ENCODE measurements at regions not wholly inside any gene's neighbourhood (a gene's known extent, or its start where the extent isn't known, plus 50 kb on each side); places are given as distances from the start of the nearest gene placed in this dataset.

DNA sequence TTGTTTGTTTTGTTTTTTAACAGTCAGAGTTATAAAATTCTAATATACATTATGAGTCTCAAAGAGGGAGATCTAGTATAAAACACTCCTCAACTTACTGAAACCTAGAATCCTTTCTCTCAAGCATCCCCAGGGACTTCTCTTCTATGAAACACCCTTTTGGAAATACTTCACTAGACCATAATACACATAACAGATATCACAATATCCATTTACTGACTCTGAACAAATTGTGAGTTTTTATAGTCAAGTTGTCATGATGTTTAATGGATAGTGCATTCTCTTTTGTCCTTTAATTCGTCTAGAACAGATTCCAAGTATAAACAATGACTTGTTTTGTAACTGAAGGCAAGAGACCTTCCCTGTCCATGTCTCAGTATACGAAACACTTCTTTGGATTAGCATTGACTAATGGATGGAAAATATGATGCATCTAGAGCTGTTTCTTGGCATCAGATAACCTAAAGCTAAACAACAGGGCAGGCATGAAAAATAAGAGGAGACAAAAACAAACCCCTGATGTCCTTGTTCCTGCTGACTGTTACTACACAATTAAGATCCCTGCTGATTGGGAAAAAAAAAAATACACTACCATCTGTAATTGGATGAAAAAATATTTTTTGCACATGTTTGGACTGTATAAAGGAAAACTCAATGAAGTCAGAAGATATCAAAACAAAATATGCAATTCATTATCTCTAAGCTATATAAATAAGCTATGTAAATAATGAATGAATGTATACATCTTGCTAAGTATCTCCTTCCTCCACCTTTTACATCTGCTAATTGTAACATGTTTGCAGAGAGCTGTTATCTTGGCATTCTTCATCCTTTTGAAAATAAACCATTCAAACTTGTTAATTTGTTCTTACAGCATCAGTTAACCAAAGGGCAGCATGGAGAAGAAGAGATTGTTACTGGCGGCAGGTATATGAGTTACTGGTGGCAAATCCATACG lies 214.2 kb downstream of the LACC1 start:
- TF ChIP-seq, protein P1, sequence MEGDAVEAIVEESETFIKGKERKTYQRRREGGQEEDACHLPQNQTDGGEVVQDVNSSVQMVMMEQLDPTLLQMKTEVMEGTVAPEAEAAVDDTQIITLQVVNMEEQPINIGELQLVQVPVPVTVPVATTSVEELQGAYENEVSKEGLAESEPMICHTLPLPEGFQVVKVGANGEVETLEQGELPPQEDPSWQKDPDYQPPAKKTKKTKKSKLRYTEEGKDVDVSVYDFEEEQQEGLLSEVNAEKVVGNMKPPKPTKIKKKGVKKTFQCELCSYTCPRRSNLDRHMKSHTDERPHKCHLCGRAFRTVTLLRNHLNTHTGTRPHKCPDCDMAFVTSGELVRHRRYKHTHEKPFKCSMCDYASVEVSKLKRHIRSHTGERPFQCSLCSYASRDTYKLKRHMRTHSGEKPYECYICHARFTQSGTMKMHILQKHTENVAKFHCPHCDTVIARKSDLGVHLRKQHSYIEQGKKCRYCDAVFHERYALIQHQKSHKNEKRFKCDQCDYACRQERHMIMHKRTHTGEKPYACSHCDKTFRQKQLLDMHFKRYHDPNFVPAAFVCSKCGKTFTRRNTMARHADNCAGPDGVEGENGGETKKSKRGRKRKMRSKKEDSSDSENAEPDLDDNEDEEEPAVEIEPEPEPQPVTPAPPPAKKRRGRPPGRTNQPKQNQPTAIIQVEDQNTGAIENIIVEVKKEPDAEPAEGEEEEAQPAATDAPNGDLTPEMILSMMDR (IDR thresholded peaks at IDR 0.05; ENCODE audit: insufficient read depth, low read depth, low read length) = no peak
- Histone ChIP-seq H3K36me3 (ENCODE audit: control insufficient read depth, insufficient read depth, low read length) (no peaks in the 10 kb centered on the region), H3K27me3 (ENCODE audit: control insufficient read depth, insufficient read depth, low read length) (peaks cover 5% of the 10 kb centered on the region; the same call in 1 of the 2 replicates), H3K4me3 (ENCODE audit: low read depth, low read length) (no peak overlapping the region)
- DNase-seq (ENCODE audit: low read depth) = no peak
- POLR2A ChIA-PET = no interaction called here
- CTCF ChIA-PET = interaction anchor here (0.7 to 0.8 kb wide), 2 partner anchors 23 to 185 kb away, joined by 3 read pairs; no protein-coding TSS in a partner anchor

DNA sequence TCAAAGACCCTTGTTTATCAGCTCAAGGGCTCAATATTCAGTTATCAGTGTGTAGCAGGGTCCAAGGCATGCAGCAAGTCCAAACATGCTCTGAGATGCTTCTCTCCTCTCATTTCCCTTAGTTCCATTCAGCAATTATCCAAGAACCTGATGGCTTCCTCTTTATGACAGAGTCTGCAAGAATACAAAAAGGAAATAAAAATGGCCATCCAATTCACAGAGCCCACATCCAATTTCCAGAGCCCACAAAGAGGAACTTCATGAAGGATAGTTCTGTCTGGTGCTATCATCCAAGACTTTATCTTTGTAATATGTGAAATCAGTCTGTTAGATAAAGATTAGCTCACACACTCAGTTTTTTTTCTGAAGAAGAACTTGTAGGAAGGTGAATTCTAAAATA lies 217.2 kb downstream of the LACC1 start:
- H3K27me3 ChIP-seq (ENCODE audit: control insufficient read depth, insufficient read depth, low read length) = peaks cover 5% of the 10 kb centered on the region; the same call in 1 of the 2 replicates
- DNase-seq (ENCODE audit: low read depth) = no peak
- H3K36me3 ChIP-seq (ENCODE audit: control insufficient read depth, insufficient read depth, low read length) = no peaks in the 10 kb centered on the region
- ChIA-PET CTCF (no interaction called here), POLR2A (no interaction called here)
- TF ChIP-seq, protein P1 (IDR thresholded peaks at IDR 0.05; ENCODE audit: insufficient read depth, low read depth, low read length) = no peak
- no peak overlapping the region for H3K4me3 ChIP-seq (ENCODE audit: low read depth, low read length)

DNA sequence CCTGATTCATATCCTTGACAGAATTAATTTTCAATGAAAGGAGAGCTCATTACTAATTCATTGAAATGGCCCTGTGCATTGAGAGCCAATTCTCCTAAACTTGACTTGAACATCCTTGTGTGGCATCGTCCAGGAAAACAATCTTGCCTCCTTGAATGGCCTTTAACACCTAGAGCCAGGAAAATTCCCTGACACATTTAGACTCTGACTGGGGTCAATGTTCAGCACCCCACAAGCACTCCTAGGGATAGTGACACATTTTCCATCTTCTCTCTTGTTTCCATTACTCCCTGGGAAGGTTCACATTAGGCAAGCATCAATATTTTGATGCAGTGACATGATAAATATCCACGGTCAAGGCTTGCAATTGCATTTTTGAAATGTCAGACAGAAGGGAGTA lies 218.9 kb downstream of the LACC1 start:
- Histone ChIP-seq H3K4me3 (ENCODE audit: low read depth, low read length) (no peak overlapping the region), H3K36me3 (ENCODE audit: control insufficient read depth, insufficient read depth, low read length) (no peaks in the 10 kb centered on the region), H3K27me3 (ENCODE audit: control insufficient read depth, insufficient read depth, low read length) (peaks cover 8% of the 10 kb centered on the region)
- POLR2A ChIA-PET = no interaction called here
- TF ChIP-seq, protein P1 (IDR thresholded peaks at IDR 0.05; ENCODE audit: insufficient read depth, low read depth, low read length) = no peak
- CTCF ChIA-PET = interaction anchor here (0.6 kb wide), 1 partner anchor 246 kb away, joined by 3 read pairs; no protein-coding TSS in a partner anchor
- DNase-seq (ENCODE audit: low read depth) = no peak

DNA sequence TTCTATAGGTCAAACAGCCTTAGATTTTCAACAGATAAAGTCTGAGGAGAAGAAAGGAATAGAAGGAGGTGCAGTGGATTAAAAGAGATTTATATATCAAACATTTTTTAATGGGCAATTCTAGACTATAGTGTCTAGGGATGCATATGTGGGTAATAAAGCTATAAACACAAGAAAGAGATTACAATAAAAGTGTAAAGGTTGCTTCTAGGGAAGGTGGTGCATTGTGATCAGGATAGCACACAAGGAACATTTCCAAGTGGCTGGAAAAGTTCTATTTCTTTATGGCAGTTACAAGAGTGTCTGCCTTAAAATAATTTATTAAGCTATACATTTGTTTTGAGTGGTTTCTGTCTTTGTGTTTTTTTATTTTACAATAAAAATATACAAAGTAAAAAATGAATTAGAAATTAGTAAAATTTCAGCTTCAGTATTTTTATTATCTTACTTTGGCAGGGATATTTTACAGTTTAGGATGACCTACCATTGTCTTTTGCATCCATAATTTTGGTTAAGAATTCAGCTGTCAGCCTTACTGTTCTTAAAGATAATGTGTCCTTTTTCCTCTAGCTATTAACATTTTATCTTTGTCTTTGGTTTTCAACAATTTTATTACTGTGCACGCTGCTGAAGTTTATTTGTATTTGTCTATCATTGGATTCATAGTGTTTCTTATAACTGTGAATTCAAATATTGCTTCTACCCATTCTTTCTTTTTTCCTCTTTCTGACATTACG lies 221.8 kb downstream of the LACC1 start:
- H3K4me3 ChIP-seq (ENCODE audit: low read depth, low read length) = no peak overlapping the region
- H3K36me3 ChIP-seq (ENCODE audit: control insufficient read depth, insufficient read depth, low read length) = no peaks in the 10 kb centered on the region
- TF ChIP-seq, protein P1 (IDR thresholded peaks at IDR 0.05; ENCODE audit: insufficient read depth, low read depth, low read length) = no peak
- ChIA-PET CTCF (interaction anchor here (0.6 kb wide), 1 partner anchor 364 kb away, joined by 3 read pairs; no protein-coding TSS in a partner anchor), POLR2A (no interaction called here)
- H3K27me3 ChIP-seq (ENCODE audit: control insufficient read depth, insufficient read depth, low read length) = peaks cover 10% of the 10 kb centered on the region
- DNase-seq (ENCODE audit: low read depth) = no peak

Measured in BJ (cell line).